ENCODE measurements at regions not wholly inside any gene's neighbourhood (a gene's known extent, or its start where the extent isn't known, plus 50 kb on each side); places are given as distances from the start of the nearest gene placed in this dataset.
"Not testable (repeated sequence)": the region's sequence is repeated elsewhere in the genome, so short reads cannot be mapped to it uniquely, and the experiment has no call there.

DNA sequence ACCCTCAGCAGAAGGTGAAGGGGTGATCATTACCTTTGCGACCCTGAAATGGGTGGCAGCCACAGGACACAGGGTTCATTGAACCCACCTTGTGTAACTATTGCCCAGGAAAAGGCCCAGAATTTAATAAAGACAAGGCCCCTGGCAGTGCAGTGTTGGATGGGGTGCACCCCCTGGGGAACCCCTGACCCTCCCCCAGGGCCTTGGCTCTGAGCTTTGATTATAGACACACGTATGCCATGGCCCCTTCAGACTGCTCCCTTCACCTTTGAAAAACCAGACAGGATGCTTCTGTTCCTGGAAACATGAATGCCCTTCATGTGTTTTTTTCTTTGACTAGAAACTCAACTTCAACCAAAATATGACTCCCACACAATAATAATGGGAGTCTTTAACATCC lies 93.1 kb downstream of the POTEH start:
- H3K27me3 ChIP-seq (ENCODE audit: insufficient read depth, low read length); DNase-seq; H3K4ac ChIP-seq (ENCODE audit: low read depth, low read length); H3K79me1 ChIP-seq (ENCODE audit: low read length); H3K79me2 ChIP-seq (ENCODE audit: control insufficient read depth, insufficient read depth, low read length, poor library complexity); H3K9me3 ChIP-seq (ENCODE audit: insufficient read depth, low read depth, low read length); H3K18ac ChIP-seq (ENCODE audit: low read length); H3K4me2 ChIP-seq (ENCODE audit: low read length); H4K91ac ChIP-seq (ENCODE audit: low read depth, low read length); H2AK5ac ChIP-seq (ENCODE audit: low read length); H3K14ac ChIP-seq (ENCODE audit: low read length); H2BK120ac ChIP-seq (ENCODE audit: insufficient read depth, low read length, poor library complexity); H3K23ac ChIP-seq (ENCODE audit: low read length); H3K36me3 ChIP-seq (ENCODE audit: control insufficient read depth in 1 of 2, insufficient read depth in 2 of 2, low read length in 2 of 2); H2BK5ac ChIP-seq (ENCODE audit: low read depth, low read length, poor library complexity); H3K27ac ChIP-seq (ENCODE audit: low read depth, low read length); H3K4me3 ChIP-seq (ENCODE audit: low read depth, low read length); H3K9ac ChIP-seq (ENCODE audit: low read length); H3K4me1 ChIP-seq (ENCODE audit: control insufficient read depth in 1 of 2, insufficient read depth in 2 of 2, low read length in 2 of 2); H2AFZ ChIP-seq (ENCODE audit: insufficient read depth, low read length, poor library complexity); H4K12ac ChIP-seq (ENCODE audit: low read depth, low read length); H4K8ac ChIP-seq (ENCODE audit: low read depth, low read length); H2BK12ac ChIP-seq (ENCODE audit: low read length): not testable (repeated sequence)
- no CpG with 5 or more reads among the region's 2 CpGs for WGBS (ENCODE audit: extremely low coverage, insufficient coverage, insufficient read length)

DNA sequence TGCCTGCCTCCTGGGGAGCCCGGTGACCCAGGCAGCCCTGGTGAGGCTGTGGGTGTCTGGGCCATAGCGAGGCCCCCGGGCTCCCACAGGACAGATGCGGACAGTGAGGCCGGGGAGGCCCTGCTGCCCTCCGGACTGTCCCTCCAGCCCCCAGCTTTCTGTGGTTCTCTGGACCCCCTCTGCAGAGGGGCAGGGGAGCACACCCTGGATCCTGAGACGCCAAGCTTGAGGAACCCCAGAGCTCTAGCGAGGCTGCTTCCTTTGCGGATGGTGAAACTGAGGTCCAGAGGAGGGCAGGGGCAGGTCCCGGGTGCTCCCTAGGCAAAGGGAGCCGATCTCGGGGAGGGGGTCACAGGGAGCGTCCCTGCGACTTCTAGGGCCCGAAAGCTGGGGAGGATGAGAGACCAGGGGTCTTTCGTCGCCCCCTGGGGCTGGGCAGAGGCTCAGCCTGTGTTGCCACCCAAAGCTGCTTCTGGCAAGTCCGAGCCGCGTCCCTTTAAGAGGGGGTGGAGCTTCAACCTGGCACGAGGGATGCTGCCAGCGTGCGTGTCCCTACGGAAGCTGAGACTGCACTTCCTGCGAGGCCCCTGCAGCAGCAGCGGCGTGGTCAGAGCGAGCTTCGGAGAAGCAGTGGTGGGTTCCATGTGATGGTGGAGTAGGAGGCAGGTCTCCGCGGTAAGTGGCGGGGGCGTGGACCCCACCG lies 94.7 kb downstream of the POTEH start:
- not testable (repeated sequence) for H3K79me1 ChIP-seq (ENCODE audit: low read length); H3K18ac ChIP-seq (ENCODE audit: low read length); H2BK5ac ChIP-seq (ENCODE audit: low read depth, low read length, poor library complexity); H4K91ac ChIP-seq (ENCODE audit: low read depth, low read length); H2AFZ ChIP-seq (ENCODE audit: insufficient read depth, low read length, poor library complexity); H3K9ac ChIP-seq (ENCODE audit: low read length); H3K4me2 ChIP-seq (ENCODE audit: low read length); H3K9me3 ChIP-seq (ENCODE audit: insufficient read depth, low read depth, low read length); DNase-seq; H3K4me3 ChIP-seq (ENCODE audit: low read depth, low read length); H3K4me1 ChIP-seq (ENCODE audit: control insufficient read depth in 1 of 2, insufficient read depth in 2 of 2, low read length in 2 of 2); H3K27ac ChIP-seq (ENCODE audit: low read depth, low read length); H3K23ac ChIP-seq (ENCODE audit: low read length); H3K36me3 ChIP-seq (ENCODE audit: control insufficient read depth in 1 of 2, insufficient read depth in 2 of 2, low read length in 2 of 2); H2AK5ac ChIP-seq (ENCODE audit: low read length); H3K27me3 ChIP-seq (ENCODE audit: insufficient read depth, low read length); H3K14ac ChIP-seq (ENCODE audit: low read length); H3K79me2 ChIP-seq (ENCODE audit: control insufficient read depth, insufficient read depth, low read length, poor library complexity); H2BK120ac ChIP-seq (ENCODE audit: insufficient read depth, low read length, poor library complexity); H2BK12ac ChIP-seq (ENCODE audit: low read length); H3K4ac ChIP-seq (ENCODE audit: low read depth, low read length); H4K12ac ChIP-seq (ENCODE audit: low read depth, low read length); H4K8ac ChIP-seq (ENCODE audit: low read depth, low read length)
- WGBS (ENCODE audit: extremely low coverage, insufficient coverage, insufficient read length), result no CpG with 5 or more reads among the region's 34 CpGs

DNA sequence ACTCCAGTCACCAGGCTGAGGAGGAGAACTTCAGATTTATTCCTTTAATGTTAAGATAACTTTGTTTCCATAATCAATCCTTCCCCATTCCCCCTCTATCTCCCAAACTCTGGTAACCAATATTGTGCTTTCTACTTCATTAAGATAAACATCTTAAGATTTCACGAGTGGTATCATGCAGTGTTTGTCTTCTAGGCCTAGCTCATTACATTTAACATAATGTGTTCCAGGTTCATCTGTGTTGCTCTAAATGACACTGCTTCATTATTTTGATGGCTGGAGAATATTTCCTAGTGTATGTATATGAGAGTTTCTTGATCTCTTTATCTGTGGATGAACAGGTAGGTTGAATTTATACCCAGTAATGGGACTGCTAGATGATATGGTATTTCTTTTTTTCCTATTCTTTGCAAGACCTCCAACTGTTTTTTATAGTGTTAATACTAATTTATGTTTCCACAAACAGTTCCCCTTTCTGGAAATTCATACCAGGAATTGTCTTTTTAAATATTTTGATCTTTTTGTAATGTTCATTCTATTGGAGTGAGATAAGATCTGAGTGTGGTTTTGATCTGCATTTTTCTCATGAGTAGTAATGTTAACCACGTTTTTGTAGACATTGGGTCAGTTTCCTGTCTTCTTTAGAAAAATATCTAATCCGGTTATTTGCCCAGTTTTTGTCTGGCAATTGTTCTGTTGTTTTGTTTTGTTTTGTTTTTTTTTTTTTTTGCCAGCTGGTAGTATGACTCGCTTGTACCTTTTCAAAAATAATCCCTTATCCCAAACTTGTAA lies 97.3 kb downstream of the POTEH start:
- not testable (repeated sequence) for H3K79me2 ChIP-seq (ENCODE audit: control insufficient read depth, insufficient read depth, low read length, poor library complexity); H3K4me2 ChIP-seq (ENCODE audit: low read length); H3K79me1 ChIP-seq (ENCODE audit: low read length); H4K12ac ChIP-seq (ENCODE audit: low read depth, low read length); H3K4me3 ChIP-seq (ENCODE audit: low read depth, low read length); H4K91ac ChIP-seq (ENCODE audit: low read depth, low read length); H3K18ac ChIP-seq (ENCODE audit: low read length); DNase-seq; H3K14ac ChIP-seq (ENCODE audit: low read length); H3K27ac ChIP-seq (ENCODE audit: low read depth, low read length); H2AK5ac ChIP-seq (ENCODE audit: low read length); H3K36me3 ChIP-seq (ENCODE audit: control insufficient read depth in 1 of 2, insufficient read depth in 2 of 2, low read length in 2 of 2); H2BK120ac ChIP-seq (ENCODE audit: insufficient read depth, low read length, poor library complexity); H3K23ac ChIP-seq (ENCODE audit: low read length); H2BK5ac ChIP-seq (ENCODE audit: low read depth, low read length, poor library complexity); H3K9me3 ChIP-seq (ENCODE audit: insufficient read depth, low read depth, low read length); H3K9ac ChIP-seq (ENCODE audit: low read length); H3K27me3 ChIP-seq (ENCODE audit: insufficient read depth, low read length); H2BK12ac ChIP-seq (ENCODE audit: low read length); H3K4me1 ChIP-seq (ENCODE audit: control insufficient read depth in 1 of 2, insufficient read depth in 2 of 2, low read length in 2 of 2); H3K4ac ChIP-seq (ENCODE audit: low read depth, low read length); H2AFZ ChIP-seq (ENCODE audit: insufficient read depth, low read length, poor library complexity); H4K8ac ChIP-seq (ENCODE audit: low read depth, low read length)
- no CpG with 5 or more reads among the region's 4 CpGs for WGBS (ENCODE audit: extremely low coverage, insufficient coverage, insufficient read length)

DNA sequence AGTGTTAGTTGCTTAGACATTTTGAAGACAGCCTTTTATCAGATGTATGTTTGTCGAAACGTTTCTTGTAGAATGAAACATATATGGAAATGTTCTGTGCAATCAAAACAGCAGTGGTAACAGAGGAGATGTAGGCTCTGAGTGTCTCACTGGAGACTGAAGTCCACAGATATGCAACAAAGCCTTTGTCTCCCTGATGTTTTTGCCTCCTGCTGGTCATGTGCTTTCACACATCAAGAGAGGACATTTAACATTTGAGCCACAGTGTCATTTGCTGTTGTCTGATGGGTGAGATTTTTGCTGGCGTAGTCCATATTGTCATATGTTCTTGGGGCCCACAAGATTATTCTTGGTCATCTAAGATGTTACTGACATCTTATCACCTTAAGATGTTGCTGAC lies 101.7 kb downstream of the POTEH start:
- WGBS (ENCODE audit: extremely low coverage, insufficient coverage, insufficient read length), result no CpG with 5 or more reads among the region's 3 CpGs
- not testable (repeated sequence) for H3K27me3 ChIP-seq (ENCODE audit: insufficient read depth, low read length); H4K12ac ChIP-seq (ENCODE audit: low read depth, low read length); H3K23ac ChIP-seq (ENCODE audit: low read length); H3K27ac ChIP-seq (ENCODE audit: low read depth, low read length); H2BK120ac ChIP-seq (ENCODE audit: insufficient read depth, low read length, poor library complexity); H3K4me1 ChIP-seq (ENCODE audit: control insufficient read depth in 1 of 2, insufficient read depth in 2 of 2, low read length in 2 of 2); H3K9me3 ChIP-seq (ENCODE audit: insufficient read depth, low read depth, low read length); H3K18ac ChIP-seq (ENCODE audit: low read length); H3K14ac ChIP-seq (ENCODE audit: low read length); DNase-seq; H3K79me1 ChIP-seq (ENCODE audit: low read length); H3K4me2 ChIP-seq (ENCODE audit: low read length); H3K36me3 ChIP-seq (ENCODE audit: control insufficient read depth in 1 of 2, insufficient read depth in 2 of 2, low read length in 2 of 2); H2AFZ ChIP-seq (ENCODE audit: insufficient read depth, low read length, poor library complexity); H4K8ac ChIP-seq (ENCODE audit: low read depth, low read length); H3K79me2 ChIP-seq (ENCODE audit: control insufficient read depth, insufficient read depth, low read length, poor library complexity); H2BK12ac ChIP-seq (ENCODE audit: low read length); H2AK5ac ChIP-seq (ENCODE audit: low read length); H2BK5ac ChIP-seq (ENCODE audit: low read depth, low read length, poor library complexity); H3K9ac ChIP-seq (ENCODE audit: low read length); H4K91ac ChIP-seq (ENCODE audit: low read depth, low read length); H3K4me3 ChIP-seq (ENCODE audit: low read depth, low read length); H3K4ac ChIP-seq (ENCODE audit: low read depth, low read length)

Measured in trophoblast cell (in vitro differentiated cells and primary cell).